CD14-positive monocyte (primary cell): ENCODE measurements at regions not wholly inside any gene's neighbourhood (a gene's known extent, or its start where the extent isn't known, plus 50 kb on each side); places are given as distances from the start of the nearest gene placed in this dataset.
A peak's percentile ranks its signal among the peaks of the same experiment; 100 is the strongest.

Experiments used
- DNase-seq, 3 donors: peaks; one replicate each; pipeline ENCODE4 v3.0.0-alpha.2; 2011 to 2022
- H2AFZ ChIP-seq: 2 replicates; pipeline ENCODE4 v1.6.0; 2012; ENCODE audit warnings: mild to moderate bottlenecking, low read depth, low read length, inconsistent platforms; ENCODE audit not compliant: insufficient read depth, poor library complexity, severe bottlenecking
- H3K27ac ChIP-seq, 2 donors: 1 replicate in 1 of 2; 2 replicates in 1 of 2; pipeline ENCODE4 v1.5.1; 2012 to 2013; ENCODE audit warnings: low read length in 2 of 2, control low read depth in 1 of 2, inconsistent platforms in 1 of 2, low read depth in 1 of 2, mild to moderate bottlenecking in 1 of 2
- H3K27me3 ChIP-seq, 2 donors: one replicate each; pipeline versions ENCODE4 v1.6.0 to v1.6.1; 2011 to 2013; ENCODE audit warnings: low read length in 2 of 2; ENCODE audit not compliant: control insufficient read depth in 2 of 2, insufficient read depth in 2 of 2
- H3K36me3 ChIP-seq, 2 donors: replicated peaks in 1 of 2; 1 replicate in 1 of 2; 2 replicates in 1 of 2; pipeline versions ENCODE4 v1.5.1 to v1.6.1; 2012 to 2013; ENCODE audit warnings: low read length in 2 of 2, control low read depth in 1 of 2, inconsistent platforms in 1 of 2, mild to moderate bottlenecking in 1 of 2; ENCODE audit not compliant: insufficient read depth in 2 of 2, control insufficient read depth in 1 of 2
- H3K4me1 ChIP-seq, 2 donors: 1 replicate in 1 of 2; 2 replicates in 1 of 2; pipeline versions ENCODE4 v1.5.1 to v1.6.1; 2012 to 2013; ENCODE audit warnings: low read length in 2 of 2, control low read depth in 1 of 2, inconsistent platforms in 1 of 2, mild to moderate bottlenecking in 1 of 2, moderate library complexity in 1 of 2; ENCODE audit not compliant: insufficient read depth in 2 of 2, control insufficient read depth in 1 of 2
- H3K4me2 ChIP-seq: replicated peaks from 2 replicates; pipeline ENCODE3; 2012; ENCODE audit warnings: low read length, moderate library complexity, mild to moderate bottlenecking; ENCODE audit not compliant: poor library complexity, severe bottlenecking; ENCODE audit errors: extremely low read depth
- H3K4me3 ChIP-seq, 3 experiments: fragments of 200-600 bp in 1 of 3; sonication (generic) in 1 of 3; replicated peaks in 1 of 3; 1 replicate in 2 of 3; 2 replicates in 1 of 3; pipeline ENCODE4 v1.5.1; 2011 to 2013; ENCODE audit warnings: low read length in 3 of 3, mild to moderate bottlenecking in 3 of 3, control low read depth in 2 of 3, low read depth in 2 of 3, inconsistent platforms in 1 of 3, moderate library complexity in 1 of 3
- H3K79me2 ChIP-seq: 2 replicates; pipeline ENCODE4 v1.6.0; 2012; ENCODE audit warnings: mild to moderate bottlenecking, control low read depth, inconsistent platforms, low read length, moderate library complexity; ENCODE audit not compliant: insufficient read depth
- H3K9ac ChIP-seq: 2 replicates; pipeline ENCODE4 v1.6.0; 2017; ENCODE audit warnings: low read length, mild to moderate bottlenecking; ENCODE audit not compliant: insufficient read depth, poor library complexity, severe bottlenecking
- H3K9me3 ChIP-seq, 2 donors: replicated peaks in 1 of 2; 1 replicate in 1 of 2; 2 replicates in 1 of 2; pipeline versions ENCODE4 v1.5.1 to v1.6.1; 2012 to 2013; ENCODE audit warnings: low read length in 2 of 2, control low read depth in 1 of 2; ENCODE audit not compliant: control insufficient read depth in 1 of 2, insufficient read depth in 1 of 2
- H4K20me1 ChIP-seq: 2 replicates; pipeline ENCODE4 v1.6.0; 2012; ENCODE audit warnings: mild to moderate bottlenecking, low read length, control low read depth, moderate library complexity; ENCODE audit not compliant: insufficient read depth
- H3K27ac Mint-ChIP-seq, 7 donors: one replicate each; pipeline ENCODE4 v1.8.0; 2020; ENCODE audit warnings: mild to moderate bottlenecking in 7 of 7, mixed read lengths in 7 of 7, moderate library complexity in 6 of 7, inconsistent platforms in 2 of 7
- H3K27me3 Mint-ChIP-seq, 3 donors: one replicate each; pipeline ENCODE4 v1.8.0; 2021 to 2022; ENCODE audit warnings: low read depth in 3 of 3, mild to moderate bottlenecking in 3 of 3, mixed read lengths in 3 of 3, moderate library complexity in 3 of 3, inconsistent platforms in 1 of 3
- H3K36me3 Mint-ChIP-seq, 2 donors: one replicate each; pipeline ENCODE4 v1.8.0; 2020; ENCODE audit warnings: mixed read lengths in 2 of 2, inconsistent platforms in 1 of 2, mild to moderate bottlenecking in 1 of 2
- H3K4me1 Mint-ChIP-seq: one replicate; pipeline ENCODE4 v1.8.0; 2020; ENCODE audit warnings: mild to moderate bottlenecking, mixed read lengths
- H3K4me3 Mint-ChIP-seq, 2 donors: one replicate each; pipeline ENCODE4 v1.8.0; 2020; ENCODE audit warnings: mild to moderate bottlenecking in 2 of 2, mixed read lengths in 2 of 2, moderate library complexity in 1 of 2
- H3K9me3 Mint-ChIP-seq, 7 donors: one replicate each; pipeline ENCODE4 v1.8.0; 2020 to 2022; ENCODE audit warnings: mixed read lengths in 7 of 7, mild to moderate bottlenecking in 6 of 7, moderate library complexity in 6 of 7, inconsistent platforms in 2 of 7
- WGBS: methylation state at CpG from one replicate; pipeline ENCODE4 v1.1.5; 2013; ENCODE audit warnings: missing lambda C conversion rate; ENCODE audit not compliant: insufficient coverage; 5-methylcytosine and 5-hydroxymethylcytosine counted together
- intact Hi-C, 2 donors: fragments of 100-400 bp; cut with micrococcal nuclease; formaldehyde crosslinking; loops; one replicate each; pipeline versions ENCODE4 v1.15.0 to v1.15.1; 2023
- TF ChIP-seq, protein P1 (sequence below): fragments of 200-600 bp; IDR thresholded peaks from one replicate; pipeline ENCODE4 v1.8.0; 2022; ENCODE audit warnings: antibody characterized with exemption, mild to moderate bottlenecking

GRCh38 chr15:77815015-77815414, 182.3 kb upstream of the LINGO1 start:
- no peaks in the 10 kb centered on the region for H3K36me3 ChIP-seq
- no peak overlapping the region for H2AFZ ChIP-seq
- Mint-ChIP-seq H3K27ac (peak overlapping the region in 1 of 7 donors; percentile 8), H3K4me1 (no peaks in the 10 kb centered on the region), H3K36me3 (no peaks in the 10 kb centered on the region), H3K9me3 (no peaks in the 10 kb centered on the region), H3K27me3 (peaks cover 15 to 45% (median 35%) of the 10 kb centered on the region in 3 donors), H3K4me3 (no peak overlapping the region)
- no peak overlapping the region for H3K9ac ChIP-seq
- TF ChIP-seq, protein P1, sequence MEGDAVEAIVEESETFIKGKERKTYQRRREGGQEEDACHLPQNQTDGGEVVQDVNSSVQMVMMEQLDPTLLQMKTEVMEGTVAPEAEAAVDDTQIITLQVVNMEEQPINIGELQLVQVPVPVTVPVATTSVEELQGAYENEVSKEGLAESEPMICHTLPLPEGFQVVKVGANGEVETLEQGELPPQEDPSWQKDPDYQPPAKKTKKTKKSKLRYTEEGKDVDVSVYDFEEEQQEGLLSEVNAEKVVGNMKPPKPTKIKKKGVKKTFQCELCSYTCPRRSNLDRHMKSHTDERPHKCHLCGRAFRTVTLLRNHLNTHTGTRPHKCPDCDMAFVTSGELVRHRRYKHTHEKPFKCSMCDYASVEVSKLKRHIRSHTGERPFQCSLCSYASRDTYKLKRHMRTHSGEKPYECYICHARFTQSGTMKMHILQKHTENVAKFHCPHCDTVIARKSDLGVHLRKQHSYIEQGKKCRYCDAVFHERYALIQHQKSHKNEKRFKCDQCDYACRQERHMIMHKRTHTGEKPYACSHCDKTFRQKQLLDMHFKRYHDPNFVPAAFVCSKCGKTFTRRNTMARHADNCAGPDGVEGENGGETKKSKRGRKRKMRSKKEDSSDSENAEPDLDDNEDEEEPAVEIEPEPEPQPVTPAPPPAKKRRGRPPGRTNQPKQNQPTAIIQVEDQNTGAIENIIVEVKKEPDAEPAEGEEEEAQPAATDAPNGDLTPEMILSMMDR = no peak
- no peaks in the 10 kb centered on the region for H3K79me2 ChIP-seq
- no peak overlapping the region for H3K27ac ChIP-seq
- no peaks in the 10 kb centered on the region for H3K9me3 ChIP-seq
- H3K4me3 ChIP-seq = no peak overlapping the region
- intact Hi-C loops = no loop called here
- no peak for DNase-seq
- no peaks in the 10 kb centered on the region for H4K20me1 ChIP-seq
- H3K4me2 ChIP-seq = no peak overlapping the region
- H3K4me1 ChIP-seq = no peaks in the 10 kb centered on the region
- WGBS = 93% methylated on average over 7 of the region's 7 CpGs
- peaks cover 5 to 23% of the 10 kb centered on the region in 2 donors for H3K27me3 ChIP-seq

DNA sequence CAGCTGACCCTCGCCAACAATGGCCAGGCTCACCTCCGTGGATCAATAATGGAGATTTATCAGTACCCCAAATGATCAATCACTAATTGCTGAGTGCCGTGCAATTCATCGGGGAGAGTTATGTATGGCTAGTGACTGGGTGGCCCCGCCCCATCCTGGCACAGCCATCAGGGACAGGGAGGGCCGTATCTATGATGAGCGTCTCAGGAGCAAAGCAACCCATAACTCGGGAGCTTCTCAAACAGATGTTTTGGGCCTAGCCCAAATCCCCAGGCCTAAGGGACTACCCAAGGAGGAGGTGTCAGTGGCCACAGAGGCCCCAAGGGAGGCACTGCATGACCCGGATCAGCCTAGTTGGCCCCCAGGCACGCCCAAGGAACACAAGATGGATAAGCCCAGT, 180.0 kb upstream of the LINGO1 start:
- no peak overlapping the region for H3K4me3 Mint-ChIP-seq

More for the DNA sequence above, 180.0 kb upstream of the LINGO1 start:
- H3K27me3 ChIP-seq = peaks cover 0 to 14% of the 10 kb centered on the region in 2 donors
- no peaks in the 10 kb centered on the region for H3K36me3 Mint-ChIP-seq
- TF ChIP-seq, protein P1 = no peak
- no peak overlapping the region for H3K27ac Mint-ChIP-seq
- H3K9me3 ChIP-seq = no peaks in the 10 kb centered on the region
- intact Hi-C loops = no loop called here
- no peaks in the 10 kb centered on the region for H3K79me2 ChIP-seq
- H3K4me2 ChIP-seq = no peak overlapping the region
- H3K4me1 Mint-ChIP-seq = no peaks in the 10 kb centered on the region
- no peaks in the 10 kb centered on the region for H3K36me3 ChIP-seq
- no peak for DNase-seq
- H4K20me1 ChIP-seq = no peaks in the 10 kb centered on the region
- no peaks in the 10 kb centered on the region for H3K4me1 ChIP-seq
- peaks cover 5 to 28% (median 23%) of the 10 kb centered on the region in 3 donors for H3K27me3 Mint-ChIP-seq
- H3K9ac ChIP-seq = no peak overlapping the region
- no peak overlapping the region for H3K27ac ChIP-seq
- H3K9me3 Mint-ChIP-seq = no peaks in the 10 kb centered on the region
- WGBS = 89% methylated on average over 3 of the region's 10 CpGs
- H3K4me3 ChIP-seq = no peak overlapping the region
- no peak overlapping the region for H2AFZ ChIP-seq
